Left renal pelvis (tissue), 4 donors: ENCODE measurements at regions not wholly inside any gene's neighbourhood (a gene's known extent, or its start where the extent isn't known, plus 50 kb on each side); places are given as distances from the start of the nearest gene placed in this dataset.

Experiments
- DNase-seq, 4 donors: peaks; one replicate each; pipeline ENCODE4 v3.0.0-alpha.2; 2013; ENCODE audit warnings: low read depth in 4 of 4, low spot score in 3 of 4

GRCh38 chr10:130454543-130455000 is 318.4 kb downstream of the GLRX3 start:
- DNase-seq = no peak

- no peak for DNase-seq
Measured at GRCh38 chr10:130455111-130455695, 319.0 kb downstream of the GLRX3 start.

- no peak for DNase-seq
Measured at GRCh38 chr10:130455791-130456190, 319.6 kb downstream of the GLRX3 start.

- DNase-seq = no peak
Measured at GRCh38 chr10:130456616-130457015, 320.4 kb downstream of the GLRX3 start.

GRCh38 chr10:130458509-130458908 is 322.3 kb downstream of the GLRX3 start:
- no peak for DNase-seq

GRCh38 chr10:130459011-130459410 is 322.8 kb downstream of the GLRX3 start:
- DNase-seq = no peak

GRCh38 chr10:130459851-130460490 is 323.8 kb downstream of the GLRX3 start:
- no peak for DNase-seq

GRCh38 chr10:130461631-130462030 is 325.4 kb downstream of the GLRX3 start:
- DNase-seq = no peak

- DNase-seq = no peak
Measured at GRCh38 chr10:130463104-130463875, 327.1 kb downstream of the GLRX3 start.

GRCh38 chr10:130463876-130464364 is 327.7 kb downstream of the GLRX3 start:
- no peak for DNase-seq

- DNase-seq = no peak
Measured at GRCh38 chr10:130464426-130464825, 328.2 kb downstream of the GLRX3 start.

GRCh38 chr10:130466271-130466997 is 330.2 kb downstream of the GLRX3 start:
- no peak for DNase-seq

- no peak for DNase-seq
Measured at GRCh38 chr10:130470286-130470685, 334.1 kb downstream of the GLRX3 start.

GRCh38 chr10:130470973-130471372 is 334.8 kb downstream of the GLRX3 start:
- no peak for DNase-seq

GRCh38 chr10:130471486-130471885 is 335.3 kb downstream of the GLRX3 start:
- DNase-seq = no peak

GRCh38 chr10:130472236-130472635 is 336.0 kb downstream of the GLRX3 start:
- DNase-seq = no peak

GRCh38 chr10:130474591-130474990 is 338.4 kb downstream of the GLRX3 start:
- DNase-seq = no peak

- no peak for DNase-seq
Measured at GRCh38 chr10:130477360-130477759, 341.2 kb downstream of the GLRX3 start.

GRCh38 chr10:130479146-130479545 is 343.0 kb downstream of the GLRX3 start:
- no peak for DNase-seq

GRCh38 chr10:130479926-130480325 is 343.7 kb downstream of the GLRX3 start:
- DNase-seq = no peak

- DNase-seq = no peak
Measured at GRCh38 chr10:130480491-130480890, 344.3 kb downstream of the GLRX3 start.
